ENCODE measurements at regions not wholly inside any gene's neighbourhood (a gene's known extent, or its start where the extent isn't known, plus 50 kb on each side); places are given as distances from the start of the nearest gene placed in this dataset.

- TF ChIP-seq PRDM10 (IDR thresholded peaks at IDR 0.05; ENCODE audit: partially characterized antibody), result no peak
These were observed 53.9 kb upstream of the FICD start (continued) for GRCh38 chr12:108461058-108461660.

GRCh38 chr12:108459149-108459548 lies 55.9 kb upstream of the FICD start:
- Histone ChIP-seq H3K4me3 (no peak overlapping the region), H3K9me3 (replicated peaks; ENCODE audit: control insufficient read depth, insufficient read depth, low read depth, low read length) (no peaks in the 10 kb centered on the region), H2AFZ (ENCODE audit: low read depth, low read length) (no peak overlapping the region), H3K36me3 (ENCODE audit: control insufficient read depth, insufficient read depth, low read length) (no peaks in the 10 kb centered on the region), H4K20me1 (replicated peaks; ENCODE audit: control insufficient read depth, insufficient read depth, low read length) (no peaks in the 10 kb centered on the region), H3K27me3 (ENCODE audit: control insufficient read depth in 2 of 2, insufficient read depth in 2 of 2, low read length in 2 of 2) (peaks cover 7 to 13% of the 10 kb centered on the region in 2 experiments), H3K9ac (ENCODE audit: insufficient read depth in 1 of 2, low read depth in 2 of 2, low read length in 2 of 2) (no peak overlapping the region), H3K79me2 (ENCODE audit: control insufficient read depth, insufficient read depth, low read length) (no peaks in the 10 kb centered on the region), H3K9me1 (ENCODE audit: control insufficient read depth, insufficient read depth, low read length) (no peaks in the 10 kb centered on the region), H3K27ac (ENCODE audit: extremely low read depth, low read depth, low read length) (no peak overlapping the region), H3K4me2 (ENCODE audit: insufficient read depth, low read length) (no peak overlapping the region), H3K4me1 (replicated peaks in 1 of 2; ENCODE audit: control insufficient read depth in 2 of 2, insufficient read depth in 2 of 2, low read length in 2 of 2) (no peaks in the 10 kb centered on the region; a peak in 1 of 5 replicates)
- in situ Hi-C loops (cut with MboI) (no loop called here), intact Hi-C loops (cut with micrococcal nuclease) (loop anchor here (5.0 to 10.0 kb wide), 5 partner anchors 124 to 467 kb away; partner anchors contain the start of gene CMKLR1)
- CTCF ChIA-PET (ENCODE audit: low intra/inter-chr PET ratio), result no interaction called here
- DNase-seq (ENCODE audit: extremely low read depth in 1 of 4, low spot score in 3 of 4), result no peak
- no peak for ATAC-seq
- 0% methylated on average over 3 of the region's 3 CpGs for WGBS (ENCODE audit: insufficient coverage, low coverage, missing lambda C conversion rate)
- no TSS peak for BruUV-seq (replicated peaks)
- no peak for FAIRE-seq
- TF ChIP-seq NFIC (IDR thresholded peaks at IDR 0.05), result no peak
- POLR2A ChIA-PET, result interaction anchor here (0.8 kb wide), 1 partner anchor 10 kb away, joined by 3 read pairs; no protein-coding TSS in a partner anchor

All from K562 (cell line).